ENCODE measurements at regions not wholly inside any gene's neighbourhood (a gene's known extent, or its start where the extent isn't known, plus 50 kb on each side); places are given as distances from the start of the nearest gene placed in this dataset.

DNA sequence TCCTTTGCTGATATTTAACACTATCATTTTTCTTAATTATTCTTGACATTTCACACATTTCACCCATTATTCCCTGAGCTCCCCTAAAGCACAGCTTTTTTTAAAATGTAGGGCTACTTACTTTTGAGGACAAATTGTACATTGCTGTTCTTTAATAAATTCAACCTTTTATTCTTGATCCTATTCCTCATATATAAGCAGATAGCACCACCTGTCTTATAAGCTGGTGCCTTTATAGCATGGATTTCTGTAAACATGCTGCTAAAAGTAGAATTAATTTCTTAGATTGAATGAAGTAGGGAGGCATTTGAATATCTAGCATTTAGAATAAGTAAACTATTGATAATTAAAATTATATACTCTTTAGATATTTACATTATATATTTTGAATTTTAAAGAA, 603.4 kb upstream of the PCDH9 start:
- Histone ChIP-seq H3K27me3 (ENCODE audit: control insufficient read depth, insufficient read depth, low read length) (no peaks in the 10 kb centered on the region), H3K4me3 (ENCODE audit: low read depth, low read length) (no peak overlapping the region), H3K36me3 (ENCODE audit: control insufficient read depth, insufficient read depth, low read length) (no peaks in the 10 kb centered on the region)
- DNase-seq (ENCODE audit: low read depth) = no peak
- ChIA-PET CTCF (no interaction called here), POLR2A (interaction anchor here (0.6 kb wide), 1 partner anchor 18 kb away, joined by 3 read pairs; no protein-coding TSS in a partner anchor)
- TF ChIP-seq, protein P1, sequence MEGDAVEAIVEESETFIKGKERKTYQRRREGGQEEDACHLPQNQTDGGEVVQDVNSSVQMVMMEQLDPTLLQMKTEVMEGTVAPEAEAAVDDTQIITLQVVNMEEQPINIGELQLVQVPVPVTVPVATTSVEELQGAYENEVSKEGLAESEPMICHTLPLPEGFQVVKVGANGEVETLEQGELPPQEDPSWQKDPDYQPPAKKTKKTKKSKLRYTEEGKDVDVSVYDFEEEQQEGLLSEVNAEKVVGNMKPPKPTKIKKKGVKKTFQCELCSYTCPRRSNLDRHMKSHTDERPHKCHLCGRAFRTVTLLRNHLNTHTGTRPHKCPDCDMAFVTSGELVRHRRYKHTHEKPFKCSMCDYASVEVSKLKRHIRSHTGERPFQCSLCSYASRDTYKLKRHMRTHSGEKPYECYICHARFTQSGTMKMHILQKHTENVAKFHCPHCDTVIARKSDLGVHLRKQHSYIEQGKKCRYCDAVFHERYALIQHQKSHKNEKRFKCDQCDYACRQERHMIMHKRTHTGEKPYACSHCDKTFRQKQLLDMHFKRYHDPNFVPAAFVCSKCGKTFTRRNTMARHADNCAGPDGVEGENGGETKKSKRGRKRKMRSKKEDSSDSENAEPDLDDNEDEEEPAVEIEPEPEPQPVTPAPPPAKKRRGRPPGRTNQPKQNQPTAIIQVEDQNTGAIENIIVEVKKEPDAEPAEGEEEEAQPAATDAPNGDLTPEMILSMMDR (IDR thresholded peaks at IDR 0.05; ENCODE audit: insufficient read depth, low read depth, low read length) = no peak

- ChIA-PET POLR2A (no interaction called here), CTCF (interaction anchor here (1.3 kb wide), 1 partner anchor 11 kb away, joined by 3 read pairs; no protein-coding TSS in a partner anchor)
- Histone ChIP-seq H3K27me3 (ENCODE audit: control insufficient read depth, insufficient read depth, low read length) (no peaks in the 10 kb centered on the region), H3K4me3 (ENCODE audit: low read depth, low read length) (no peak overlapping the region), H3K36me3 (ENCODE audit: control insufficient read depth, insufficient read depth, low read length) (no peaks in the 10 kb centered on the region)
- no peak for DNase-seq (ENCODE audit: low read depth)
- TF ChIP-seq, protein P1 (IDR thresholded peaks at IDR 0.05; ENCODE audit: insufficient read depth, low read depth, low read length) = no peak
Observed at GRCh38 chr13:67829641-67830040, 599.5 kb upstream of the PCDH9 start.

GRCh38 chr13:67827992-67828391, 597.9 kb upstream of the PCDH9 start:
- no peaks in the 10 kb centered on the region for H3K36me3 ChIP-seq (ENCODE audit: control insufficient read depth, insufficient read depth, low read length)
- TF ChIP-seq, protein P1 (IDR thresholded peaks at IDR 0.05; ENCODE audit: insufficient read depth, low read depth, low read length) = no peak

DNA sequence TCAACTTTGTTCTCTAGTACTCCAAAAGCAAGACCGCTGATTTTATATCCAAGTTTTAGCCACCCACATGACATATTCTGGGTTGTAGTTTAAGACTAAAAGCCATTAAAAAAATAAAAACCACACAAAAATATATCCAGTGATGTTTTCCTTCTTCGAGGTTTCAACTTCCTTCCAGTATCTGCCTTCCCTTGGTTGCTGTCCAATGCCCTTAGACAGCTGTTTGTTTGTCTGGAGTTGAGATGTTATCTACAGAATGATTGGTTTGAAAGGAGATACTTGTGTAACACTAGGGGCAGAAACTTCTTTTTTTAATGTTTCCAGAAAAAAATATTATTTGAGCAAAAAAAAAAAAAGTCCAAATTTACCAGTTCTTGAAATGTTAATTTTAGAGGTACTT, 591.5 kb upstream of the PCDH9 start:
- DNase-seq (ENCODE audit: low read depth) = no peak
- ChIA-PET POLR2A (no interaction called here), CTCF (no interaction called here)

More at GRCh38 chr13:67827992-67828391, 597.9 kb upstream of the PCDH9 start:
- POLR2A ChIA-PET = no interaction called here
- CTCF ChIA-PET = no interaction called here
- no peak overlapping the region for H3K4me3 ChIP-seq (ENCODE audit: low read depth, low read length)
- no peaks in the 10 kb centered on the region for H3K27me3 ChIP-seq (ENCODE audit: control insufficient read depth, insufficient read depth, low read length)
- no peak for DNase-seq (ENCODE audit: low read depth)

DNA sequence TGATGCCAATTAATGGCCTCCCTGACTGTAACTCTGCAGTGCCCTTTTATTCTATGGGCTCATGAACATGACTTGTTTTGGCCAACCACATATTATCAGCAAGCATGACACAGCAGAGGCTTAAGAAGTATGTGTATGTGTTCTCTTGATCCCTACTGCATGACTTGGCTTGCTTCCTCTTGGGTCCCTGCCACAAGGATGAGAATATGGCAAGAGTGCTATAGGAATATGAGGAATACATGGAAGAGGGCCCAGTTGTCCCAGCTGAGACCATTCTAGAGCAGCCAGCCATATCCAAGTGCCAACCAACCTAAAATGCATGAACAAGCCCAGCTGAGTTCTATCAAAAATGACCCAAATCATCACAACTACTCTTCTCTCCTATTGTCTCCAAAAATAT, 576.7 kb upstream of the PCDH9 start:
- POLR2A ChIA-PET = no interaction called here
- TF ChIP-seq, protein P1 (IDR thresholded peaks at IDR 0.05; ENCODE audit: insufficient read depth, low read depth, low read length) = no peak
- Histone ChIP-seq H3K4me3 (ENCODE audit: low read depth, low read length) (no peak overlapping the region), H3K27me3 (ENCODE audit: control insufficient read depth, insufficient read depth, low read length) (no peaks in the 10 kb centered on the region), H3K36me3 (ENCODE audit: control insufficient read depth, insufficient read depth, low read length) (no peaks in the 10 kb centered on the region)
- DNase-seq (ENCODE audit: low read depth) = no peak
- CTCF ChIA-PET = no interaction called here

More for the DNA sequence above, 591.5 kb upstream of the PCDH9 start:
- TF ChIP-seq, protein P1 (IDR thresholded peaks at IDR 0.05; ENCODE audit: insufficient read depth, low read depth, low read length) = no peak
- no peaks in the 10 kb centered on the region for H3K27me3 ChIP-seq (ENCODE audit: control insufficient read depth, insufficient read depth, low read length)
- no peaks in the 10 kb centered on the region for H3K36me3 ChIP-seq (ENCODE audit: control insufficient read depth, insufficient read depth, low read length)
- no peak overlapping the region for H3K4me3 ChIP-seq (ENCODE audit: low read depth, low read length)

All from BJ (cell line).